ENCODE measurements at regions not wholly inside any gene's neighbourhood (a gene's known extent, or its start where the extent isn't known, plus 50 kb on each side); places are given as distances from the start of the nearest gene placed in this dataset.

DNA sequence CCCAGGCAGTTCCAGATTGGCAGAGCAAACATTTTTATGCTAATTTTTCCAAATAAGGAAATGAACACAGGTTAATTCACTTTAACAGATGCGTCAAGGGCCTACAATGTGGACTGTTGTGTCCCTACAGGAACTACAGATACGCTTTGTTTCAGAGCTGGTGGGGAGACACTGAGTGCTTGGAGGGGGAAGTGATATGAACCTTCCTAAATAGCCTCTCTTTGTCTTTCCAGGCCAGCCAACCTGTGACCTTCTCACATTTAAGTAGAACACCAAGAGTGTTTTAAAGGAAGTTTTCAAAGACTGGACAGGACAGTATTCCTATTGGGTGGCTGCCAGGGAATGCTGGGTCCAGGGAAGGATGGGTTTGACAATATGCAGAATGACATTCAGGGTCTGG lies 141.3 kb downstream of the ZNF664 start:
- TF ChIP-seq POLR2A (IDR thresholded peaks at IDR 0.05) = no peak
- TF ChIP-seq, protein P1, sequence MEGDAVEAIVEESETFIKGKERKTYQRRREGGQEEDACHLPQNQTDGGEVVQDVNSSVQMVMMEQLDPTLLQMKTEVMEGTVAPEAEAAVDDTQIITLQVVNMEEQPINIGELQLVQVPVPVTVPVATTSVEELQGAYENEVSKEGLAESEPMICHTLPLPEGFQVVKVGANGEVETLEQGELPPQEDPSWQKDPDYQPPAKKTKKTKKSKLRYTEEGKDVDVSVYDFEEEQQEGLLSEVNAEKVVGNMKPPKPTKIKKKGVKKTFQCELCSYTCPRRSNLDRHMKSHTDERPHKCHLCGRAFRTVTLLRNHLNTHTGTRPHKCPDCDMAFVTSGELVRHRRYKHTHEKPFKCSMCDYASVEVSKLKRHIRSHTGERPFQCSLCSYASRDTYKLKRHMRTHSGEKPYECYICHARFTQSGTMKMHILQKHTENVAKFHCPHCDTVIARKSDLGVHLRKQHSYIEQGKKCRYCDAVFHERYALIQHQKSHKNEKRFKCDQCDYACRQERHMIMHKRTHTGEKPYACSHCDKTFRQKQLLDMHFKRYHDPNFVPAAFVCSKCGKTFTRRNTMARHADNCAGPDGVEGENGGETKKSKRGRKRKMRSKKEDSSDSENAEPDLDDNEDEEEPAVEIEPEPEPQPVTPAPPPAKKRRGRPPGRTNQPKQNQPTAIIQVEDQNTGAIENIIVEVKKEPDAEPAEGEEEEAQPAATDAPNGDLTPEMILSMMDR (IDR thresholded peaks at IDR 0.05 in 4 of 5, conservative IDR thresholded peaks at IDR 0.05 in 1 of 5) = no peak
- Histone ChIP-seq H3K4me1 (no peaks in the 10 kb centered on the region), H3K36me3 (no peaks in the 10 kb centered on the region), H3K27ac (no peak overlapping the region), H3K27me3 (no peaks in the 10 kb centered on the region), H3K9me3 (no peaks in the 10 kb centered on the region), H3K4me3 (no peak overlapping the region)
- DNase-seq (no peak), ATAC-seq (no peak)
- intact Hi-C loops (cut with DNase I; ENCODE audit: low total_unique reads) = no loop called here
- in situ Hi-C loops (cut with MboI; ENCODE audit: low sequenced_read_pairs in 4 of 4) = no loop called here

DNA sequence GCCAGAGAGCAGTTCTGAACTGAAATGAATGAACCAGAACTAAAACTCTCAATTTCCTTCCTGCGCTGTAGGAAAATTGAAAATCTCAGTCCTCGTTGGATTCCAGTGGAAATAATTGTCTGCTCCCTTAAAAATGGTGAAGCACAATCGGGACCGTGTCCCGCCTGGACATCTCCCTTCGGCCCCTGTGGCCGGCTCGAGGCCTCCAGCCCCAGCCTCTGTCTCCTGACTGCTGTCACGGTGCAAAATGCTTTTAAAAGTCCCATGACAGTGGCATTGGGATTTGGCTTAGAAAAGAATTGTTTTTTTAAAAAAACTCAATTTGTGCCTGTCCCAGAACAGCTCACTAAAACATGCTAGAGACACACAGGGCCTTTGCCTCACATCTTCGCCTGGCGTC lies 142.5 kb downstream of the ZNF664 start:
- H3K4me3 ChIP-seq = no peak overlapping the region
- TF ChIP-seq POLR2A (IDR thresholded peaks at IDR 0.05) = no peak
- TF ChIP-seq, protein P1 (IDR thresholded peaks at IDR 0.05 in 4 of 5, conservative IDR thresholded peaks at IDR 0.05 in 1 of 5) = no peak

DNA sequence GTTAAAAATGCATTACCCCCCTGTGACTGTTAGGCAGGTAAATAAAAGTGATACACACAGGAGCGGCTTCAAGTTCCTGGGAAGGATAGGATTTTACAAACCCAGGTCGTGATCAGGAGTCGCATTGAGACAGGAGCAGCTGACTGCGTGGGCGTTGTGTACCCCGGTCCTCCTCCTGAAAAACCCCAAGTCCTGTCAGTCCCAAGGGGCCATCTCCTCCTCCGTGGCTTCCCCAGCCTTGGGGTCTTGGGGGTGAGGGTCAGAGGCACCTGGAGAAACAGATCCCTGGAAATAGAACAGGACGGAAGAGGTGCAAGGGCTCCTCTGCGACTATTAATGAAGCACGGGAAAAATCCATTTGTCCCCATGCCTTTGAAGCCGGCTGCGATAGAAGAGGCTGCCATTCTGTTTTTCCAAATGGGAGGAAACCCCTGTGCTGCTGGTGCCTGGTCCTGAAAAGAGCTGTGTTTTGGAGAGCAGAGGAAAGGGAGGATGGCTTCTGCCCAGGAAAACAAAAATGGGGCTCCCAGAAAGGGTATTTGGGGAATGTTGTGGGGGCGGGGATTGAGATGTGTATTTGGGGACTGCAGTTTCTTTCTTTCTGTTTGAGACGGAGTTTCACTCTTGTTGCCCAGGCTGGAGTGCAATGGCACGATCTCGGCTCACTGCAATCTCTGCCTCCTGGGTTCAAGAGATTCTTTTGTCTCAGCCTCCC lies 143.1 kb downstream of the ZNF664 start:
- intact Hi-C loops (cut with DNase I; ENCODE audit: low total_unique reads) (no loop called here), in situ Hi-C loops (cut with MboI; ENCODE audit: low sequenced_read_pairs in 4 of 4) (no loop called here)
- no peak overlapping the region for H3K4me3 ChIP-seq
- DNase-seq (no peak), ATAC-seq (no peak)
- TF ChIP-seq POLR2A (IDR thresholded peaks at IDR 0.05) = no peak
- TF ChIP-seq, protein P1 (IDR thresholded peaks at IDR 0.05 in 4 of 5, conservative IDR thresholded peaks at IDR 0.05 in 1 of 5) = no peak
- H3K27ac ChIP-seq = no peak overlapping the region
- no peaks in the 10 kb centered on the region for H3K36me3 ChIP-seq
- no peaks in the 10 kb centered on the region for H3K27me3 ChIP-seq
- no peaks in the 10 kb centered on the region for H3K4me1 ChIP-seq
- no peaks in the 10 kb centered on the region for H3K9me3 ChIP-seq

More for the DNA sequence above, 142.5 kb downstream of the ZNF664 start:
- no peaks in the 10 kb centered on the region for H3K27me3 ChIP-seq
- H3K27ac ChIP-seq = no peak overlapping the region
- intact Hi-C loops (cut with DNase I; ENCODE audit: low total_unique reads) (no loop called here), in situ Hi-C loops (cut with MboI; ENCODE audit: low sequenced_read_pairs in 4 of 4) (no loop called here)
- ATAC-seq (no peak), DNase-seq (no peak)
- no peaks in the 10 kb centered on the region for H3K4me1 ChIP-seq
- no peaks in the 10 kb centered on the region for H3K9me3 ChIP-seq
- no peaks in the 10 kb centered on the region for H3K36me3 ChIP-seq

DNA sequence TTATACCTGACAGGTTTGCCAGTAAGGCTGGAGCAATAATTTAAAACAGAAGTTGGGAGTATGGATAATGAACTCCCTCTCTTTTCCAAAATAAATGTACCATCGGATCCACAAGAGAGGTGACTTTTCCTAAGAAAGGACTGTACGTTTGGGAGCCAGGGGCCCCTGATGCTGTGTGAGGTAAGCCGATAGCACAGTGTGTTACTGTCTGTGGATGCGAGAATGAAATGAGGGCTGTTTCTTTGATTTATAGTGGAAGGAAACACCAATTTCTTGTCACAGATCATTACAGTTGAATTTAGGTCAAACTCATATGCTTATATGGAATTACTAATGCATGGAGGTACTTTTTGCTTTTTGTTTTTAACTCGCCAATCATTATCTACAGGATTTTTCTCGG lies 147.7 kb downstream of the ZNF664 start:
- intact Hi-C loops (cut with DNase I; ENCODE audit: low total_unique reads) (no loop called here), in situ Hi-C loops (cut with MboI; ENCODE audit: low sequenced_read_pairs in 4 of 4) (no loop called here)
- TF ChIP-seq POLR2A (IDR thresholded peaks at IDR 0.05) = no peak
- TF ChIP-seq, protein P1 (IDR thresholded peaks at IDR 0.05 in 4 of 5, conservative IDR thresholded peaks at IDR 0.05 in 1 of 5) = no peak
- Histone ChIP-seq H3K27ac (no peak overlapping the region), H3K27me3 (peaks cover 0 to 2% (median 0%) of the 10 kb centered on the region in 3 donors), H3K4me1 (no peaks in the 10 kb centered on the region), H3K9me3 (no peaks in the 10 kb centered on the region), H3K4me3 (no peak overlapping the region), H3K36me3 (no peaks in the 10 kb centered on the region)
- ATAC-seq = no peak
- DNase-seq = no peak

DNA sequence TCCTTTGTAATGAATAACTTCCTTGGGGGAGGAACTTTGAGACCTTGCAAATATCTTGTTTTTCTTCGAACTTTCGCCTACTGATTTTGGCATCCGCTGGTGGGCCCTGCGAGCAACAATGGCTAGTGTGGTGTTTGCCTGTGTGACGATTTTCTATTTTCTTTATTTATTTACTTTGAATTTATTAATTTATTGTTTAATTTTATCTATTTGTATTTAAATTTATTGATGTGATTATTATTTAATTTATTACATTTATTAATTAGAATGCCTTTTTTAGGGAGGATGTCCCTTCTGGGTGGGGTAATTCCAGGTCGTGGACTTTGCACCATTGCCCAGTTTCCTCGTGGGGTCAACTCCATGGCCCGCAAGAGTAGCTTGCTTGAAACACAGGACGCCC lies 149.7 kb downstream of the ZNF664 start:
- intact Hi-C loops (cut with DNase I; ENCODE audit: low total_unique reads) (no loop called here), in situ Hi-C loops (cut with MboI; ENCODE audit: low sequenced_read_pairs in 4 of 4) (no loop called here)
- no peak for DNase-seq
- no peaks in the 10 kb centered on the region for H3K4me1 ChIP-seq
- ATAC-seq = no peak
- H3K36me3 ChIP-seq = no peaks in the 10 kb centered on the region
- no peak overlapping the region for H3K4me3 ChIP-seq
- no peaks in the 10 kb centered on the region for H3K9me3 ChIP-seq
- no peak overlapping the region for H3K27ac ChIP-seq
- peaks cover 0 to 2% (median 0%) of the 10 kb centered on the region in 3 donors for H3K27me3 ChIP-seq
- TF ChIP-seq, protein P1 (IDR thresholded peaks at IDR 0.05 in 4 of 5, conservative IDR thresholded peaks at IDR 0.05 in 1 of 5) = no peak
- TF ChIP-seq POLR2A (IDR thresholded peaks at IDR 0.05) = no peak
